ENCODE measurements at regions not wholly inside any gene's neighbourhood (a gene's known extent, or its start where the extent isn't known, plus 50 kb on each side); places are given as distances from the start of the nearest gene placed in this dataset.

- no peak for TF ChIP-seq CTCF (IDR thresholded peaks at IDR 0.05; ENCODE audit: low read depth, low read length)
- no peak for TF ChIP-seq EZH2phosphoT487 (IDR thresholded peaks at IDR 0.05; ENCODE audit: low read depth)
Measured at GRCh38 chr6:131398176-131398575, 174.8 kb upstream of the ARG1 start.
